ENCODE measurements at regions not wholly inside any gene's neighbourhood (a gene's known extent, or its start where the extent isn't known, plus 50 kb on each side); places are given as distances from the start of the nearest gene placed in this dataset.
A peak's percentile ranks its signal among the peaks of the same experiment; 100 is the strongest.
"Not testable (repeated sequence)": the region's sequence is repeated elsewhere in the genome, so short reads cannot be mapped to it uniquely, and the experiment has no call there.

GRCh38 chr9:93893194-93893593 lies 62.0 kb downstream of the BARX1 start:
- no peak overlapping the region for H3K27ac Mint-ChIP-seq (ENCODE audit: low read depth)
- no peaks in the 10 kb centered on the region for H3K36me3 Mint-ChIP-seq (ENCODE audit: insufficient read depth)
- H3K9me3 Mint-ChIP-seq = no peaks in the 10 kb centered on the region
- ATAC-seq (replicated peaks; ENCODE audit: extremely low read depth, poor library complexity, severe bottlenecking) = no peak
- H3K4me3 Mint-ChIP-seq = no peak overlapping the region
- H3K4me1 Mint-ChIP-seq = peaks cover 9% of the 10 kb centered on the region
- peaks cover 16% of the 10 kb centered on the region for H3K27me3 Mint-ChIP-seq
- no peak for DNase-seq (ENCODE audit: low spot score in 2 of 2)

- no peak for ATAC-seq (replicated peaks; ENCODE audit: extremely low read depth, poor library complexity, severe bottlenecking)
These were observed 62.4 kb downstream of the BARX1 start for GRCh38 chr9:93892748-93893147.

GRCh38 chr9:93891549-93892310 lies 63.4 kb downstream of the BARX1 start:
- Mint-ChIP-seq H3K4me1 (no peaks in the 10 kb centered on the region), H3K36me3 (ENCODE audit: insufficient read depth) (no peaks in the 10 kb centered on the region), H3K9me3 (no peaks in the 10 kb centered on the region), H3K4me3 (no peak overlapping the region), H3K27me3 (peaks cover 30% of the 10 kb centered on the region), H3K27ac (ENCODE audit: low read depth) (no peak overlapping the region)
- DNase-seq (ENCODE audit: low spot score in 2 of 2) (peak; percentile 2), ATAC-seq (replicated peaks; ENCODE audit: extremely low read depth, poor library complexity, severe bottlenecking) (no peak)

More at GRCh38 chr9:93892748-93893147, 62.4 kb downstream of the BARX1 start:
- Mint-ChIP-seq H3K27me3 (peaks cover 20% of the 10 kb centered on the region), H3K9me3 (no peaks in the 10 kb centered on the region), H3K27ac (ENCODE audit: low read depth) (no peak overlapping the region), H3K36me3 (ENCODE audit: insufficient read depth) (no peaks in the 10 kb centered on the region), H3K4me1 (peaks cover 4% of the 10 kb centered on the region), H3K4me3 (no peak overlapping the region)
- no peak for DNase-seq (ENCODE audit: low spot score in 2 of 2)

- ATAC-seq (replicated peaks; ENCODE audit: extremely low read depth, poor library complexity, severe bottlenecking) (no peak), DNase-seq (ENCODE audit: low spot score in 2 of 2) (peak in 1 of 2 donors; percentile 3)
- H3K27me3 Mint-ChIP-seq = peaks cover 35% of the 10 kb centered on the region
- H3K36me3 Mint-ChIP-seq (ENCODE audit: insufficient read depth) = no peaks in the 10 kb centered on the region
- no peak overlapping the region for H3K4me3 Mint-ChIP-seq
- H3K9me3 Mint-ChIP-seq = no peaks in the 10 kb centered on the region
- no peak overlapping the region for H3K27ac Mint-ChIP-seq (ENCODE audit: low read depth)
- H3K4me1 Mint-ChIP-seq = no peaks in the 10 kb centered on the region
These were observed 64.1 kb downstream of the BARX1 start for GRCh38 chr9:93891050-93891449.

- Mint-ChIP-seq H3K27me3 (peaks cover 35% of the 10 kb centered on the region), H3K9me3 (no peaks in the 10 kb centered on the region), H3K4me1 (no peaks in the 10 kb centered on the region), H3K36me3 (ENCODE audit: insufficient read depth) (no peaks in the 10 kb centered on the region), H3K27ac (ENCODE audit: low read depth) (no peak overlapping the region), H3K4me3 (no peak overlapping the region)
- no peak for ATAC-seq (replicated peaks; ENCODE audit: extremely low read depth, poor library complexity, severe bottlenecking)
- no peak for DNase-seq (ENCODE audit: low spot score in 2 of 2)
These were observed 64.7 kb downstream of the BARX1 start for GRCh38 chr9:93890436-93890935.

GRCh38 chr9:93886911-93887310 lies 68.2 kb downstream of the BARX1 start:
- Mint-ChIP-seq H3K4me3 (no peak overlapping the region), H3K27ac (ENCODE audit: low read depth) (no peak overlapping the region), H3K4me1 (no peaks in the 10 kb centered on the region), H3K36me3 (ENCODE audit: insufficient read depth) (no peaks in the 10 kb centered on the region), H3K9me3 (no peaks in the 10 kb centered on the region), H3K27me3 (peaks cover 52% of the 10 kb centered on the region)
- DNase-seq (ENCODE audit: low spot score in 2 of 2) (peak in 1 of 2 donors; percentile 5), ATAC-seq (replicated peaks; ENCODE audit: extremely low read depth, poor library complexity, severe bottlenecking) (no peak)

- no peak for ATAC-seq (replicated peaks; ENCODE audit: extremely low read depth, poor library complexity, severe bottlenecking)
- Mint-ChIP-seq H3K4me3 (no peak overlapping the region), H3K27me3 (peaks cover 52% of the 10 kb centered on the region), H3K36me3 (ENCODE audit: insufficient read depth) (no peaks in the 10 kb centered on the region), H3K4me1 (no peaks in the 10 kb centered on the region), H3K9me3 (no peaks in the 10 kb centered on the region), H3K27ac (ENCODE audit: low read depth) (no peak overlapping the region)
- no peak for DNase-seq (ENCODE audit: low spot score in 2 of 2)
These were observed 70.3 kb downstream of the BARX1 start for GRCh38 chr9:93884808-93885207.

- H3K27me3 Mint-ChIP-seq = peaks cover 22% of the 10 kb centered on the region
- ATAC-seq (replicated peaks; ENCODE audit: extremely low read depth, poor library complexity, severe bottlenecking); H3K27ac Mint-ChIP-seq (ENCODE audit: low read depth); H3K4me1 Mint-ChIP-seq; H3K4me3 Mint-ChIP-seq; DNase-seq (ENCODE audit: low spot score in 2 of 2); H3K36me3 Mint-ChIP-seq (ENCODE audit: insufficient read depth); H3K9me3 Mint-ChIP-seq: not testable (repeated sequence)
These were observed 75.3 kb downstream of the BARX1 start for GRCh38 chr9:93879662-93880407.

GRCh38 chr9:93875330-93875729 lies 79.8 kb downstream of the BARX1 start:
- Mint-ChIP-seq H3K27me3 (peaks cover 26% of the 10 kb centered on the region), H3K4me1 (no peaks in the 10 kb centered on the region), H3K9me3 (peaks cover 15% of the 10 kb centered on the region), H3K36me3 (ENCODE audit: insufficient read depth) (no peaks in the 10 kb centered on the region), H3K27ac (ENCODE audit: low read depth) (no peak overlapping the region), H3K4me3 (no peak overlapping the region)
- no peak for DNase-seq (ENCODE audit: low spot score in 2 of 2)
- ATAC-seq (replicated peaks; ENCODE audit: extremely low read depth, poor library complexity, severe bottlenecking) = no peak

GRCh38 chr9:93874242-93874641 lies 80.9 kb downstream of the BARX1 start:
- Mint-ChIP-seq H3K27me3 (peaks cover 26% of the 10 kb centered on the region), H3K4me1 (no peaks in the 10 kb centered on the region), H3K9me3 (peaks cover 15% of the 10 kb centered on the region), H3K36me3 (ENCODE audit: insufficient read depth) (no peaks in the 10 kb centered on the region), H3K4me3 (no peak overlapping the region), H3K27ac (ENCODE audit: low read depth) (no peak overlapping the region)
- no peak for DNase-seq (ENCODE audit: low spot score in 2 of 2)
- no peak for ATAC-seq (replicated peaks; ENCODE audit: extremely low read depth, poor library complexity, severe bottlenecking)

- Mint-ChIP-seq H3K27ac (ENCODE audit: low read depth) (no peak overlapping the region), H3K9me3 (peaks cover 15% of the 10 kb centered on the region), H3K4me1 (no peaks in the 10 kb centered on the region), H3K36me3 (ENCODE audit: insufficient read depth) (no peaks in the 10 kb centered on the region), H3K27me3 (peaks cover 36% of the 10 kb centered on the region), H3K4me3 (no peak overlapping the region)
- ATAC-seq (replicated peaks; ENCODE audit: extremely low read depth, poor library complexity, severe bottlenecking) = no peak
- DNase-seq (ENCODE audit: low spot score in 2 of 2) = no peak
These were observed 83.9 kb downstream of the BARX1 start for GRCh38 chr9:93871286-93871685.

- DNase-seq (ENCODE audit: low spot score in 2 of 2) = no peak
- Mint-ChIP-seq H3K36me3 (ENCODE audit: insufficient read depth) (no peaks in the 10 kb centered on the region), H3K4me1 (no peaks in the 10 kb centered on the region), H3K27me3 (peaks cover 51% of the 10 kb centered on the region), H3K9me3 (peaks cover 10% of the 10 kb centered on the region), H3K4me3 (no peak overlapping the region), H3K27ac (ENCODE audit: low read depth) (no peak overlapping the region)
- ATAC-seq (replicated peaks; ENCODE audit: extremely low read depth, poor library complexity, severe bottlenecking) = no peak
These were observed 85.3 kb downstream of the BARX1 start for GRCh38 chr9:93869863-93870262.

GRCh38 chr9:93869088-93869487 lies 86.1 kb downstream of the BARX1 start:
- peaks cover 58% of the 10 kb centered on the region for H3K27me3 Mint-ChIP-seq
- no peak for ATAC-seq (replicated peaks; ENCODE audit: extremely low read depth, poor library complexity, severe bottlenecking)
- H3K27ac Mint-ChIP-seq (ENCODE audit: low read depth) = no peak overlapping the region
- DNase-seq (ENCODE audit: low spot score in 2 of 2) = no peak
- H3K9me3 Mint-ChIP-seq = peaks cover 7% of the 10 kb centered on the region
- H3K36me3 Mint-ChIP-seq (ENCODE audit: insufficient read depth) = no peaks in the 10 kb centered on the region
- no peaks in the 10 kb centered on the region for H3K4me1 Mint-ChIP-seq
- H3K4me3 Mint-ChIP-seq = no peak overlapping the region
